Activated CD8-positive, alpha-beta memory T cell treated with anti-CD3 and anti-CD28 coated beads, Interleukin-2, amount 10 ng/mL, durations not matched to agents 7 days and 5 days (primary cell): ENCODE measurements at regions not wholly inside any gene's neighbourhood (a gene's known extent, or its start where the extent isn't known, plus 50 kb on each side); places are given as distances from the start of the nearest gene placed in this dataset.

Experiments used
- ATAC-seq: fragments of 150-1000 bp; cut with Tn5 transposase; one replicate; pipeline ENCODE4 v1.10.0; 2021; ENCODE audit warnings: moderate library complexity
- CTCF ChIA-PET: fragments of 350-600 bp; sonication (Branson Sonifier 250); formaldehyde crosslinking; loops from one replicate; lab custom pipeline; 2021; ENCODE audit warnings: antibody characterized with exemption; lab: Charles Lee
- DNase-seq: peaks from one replicate; pipeline ENCODE4 v3.0.0-alpha.2; 2020
- H3K27ac Mint-ChIP-seq: one replicate; pipeline ENCODE4 v1.8.0; 2021; ENCODE audit warnings: mild to moderate bottlenecking, mixed read lengths
- H3K27me3 Mint-ChIP-seq: one replicate; pipeline ENCODE4 v1.8.0; 2021; ENCODE audit warnings: mixed read lengths
- H3K36me3 Mint-ChIP-seq: one replicate; pipeline ENCODE4 v1.8.0; 2021; ENCODE audit warnings: mild to moderate bottlenecking, mixed read lengths
- H3K4me1 Mint-ChIP-seq: one replicate; pipeline ENCODE4 v1.8.0; 2021; ENCODE audit warnings: mixed read lengths
- H3K4me3 Mint-ChIP-seq: one replicate; pipeline ENCODE4 v1.8.0; 2021; ENCODE audit warnings: mild to moderate bottlenecking, moderate library complexity, mixed read lengths
- H3K9me3 Mint-ChIP-seq: one replicate; pipeline ENCODE4 v1.8.0; 2022; ENCODE audit warnings: low read depth, mixed read lengths

DNA sequence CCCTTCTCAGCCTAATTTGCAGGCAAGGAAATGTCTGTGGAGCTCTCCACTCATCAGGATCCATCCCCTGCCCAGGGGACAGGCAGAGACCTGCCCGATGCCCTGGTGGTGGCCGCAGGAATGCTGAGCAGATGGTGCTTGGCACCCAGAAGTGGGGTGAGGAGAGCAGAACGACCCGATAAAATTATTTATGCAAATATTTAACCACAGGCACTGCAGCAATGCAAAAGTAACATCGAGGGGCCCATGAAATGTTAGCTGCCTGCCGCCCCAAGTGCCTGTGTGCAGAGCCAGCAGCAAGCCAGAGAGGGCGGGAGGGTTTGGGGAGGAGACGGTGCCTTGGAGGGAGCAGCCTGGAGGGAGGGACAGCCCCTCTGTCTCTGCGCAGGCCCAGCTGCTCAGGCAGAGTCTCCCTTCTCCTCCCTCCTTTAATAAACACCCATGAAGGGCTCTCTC is 205.5 kb downstream of the CTTN start:
- ATAC-seq (no peak), DNase-seq (no peak)
- H3K4me1 Mint-ChIP-seq, result no peaks in the 10 kb centered on the region
- H3K9me3 Mint-ChIP-seq, result no peaks in the 10 kb centered on the region
- no peak overlapping the region for H3K27ac Mint-ChIP-seq
- no peaks in the 10 kb centered on the region for H3K36me3 Mint-ChIP-seq
- no peak overlapping the region for H3K4me3 Mint-ChIP-seq
- H3K27me3 Mint-ChIP-seq, result peaks cover 2% of the 10 kb centered on the region
- CTCF ChIA-PET, result no interaction called here

DNA sequence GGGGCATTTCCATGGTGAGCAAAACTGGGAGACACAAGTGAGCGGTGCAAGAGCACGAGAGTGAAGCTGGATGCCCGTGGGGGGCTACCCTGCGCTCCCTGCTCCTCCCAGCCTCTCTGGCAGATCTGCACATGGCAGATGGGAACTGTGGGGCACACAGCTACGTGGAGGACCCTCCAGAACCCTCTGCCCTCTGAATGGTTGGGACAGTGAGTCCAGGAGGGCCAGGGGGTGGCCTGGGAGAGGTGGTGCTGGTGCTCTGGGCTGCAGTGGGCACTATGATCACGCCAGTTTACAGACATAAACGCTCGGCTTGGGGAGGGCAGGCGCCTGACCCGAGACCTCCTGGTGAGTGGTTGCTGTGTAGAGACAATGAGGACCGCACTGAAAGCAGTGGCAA is 205.9 kb downstream of the CTTN start:
- CTCF ChIA-PET, result no interaction called here
- Mint-ChIP-seq H3K27me3 (peaks cover 2% of the 10 kb centered on the region), H3K27ac (no peak overlapping the region), H3K9me3 (no peaks in the 10 kb centered on the region), H3K4me3 (no peak overlapping the region), H3K36me3 (no peaks in the 10 kb centered on the region), H3K4me1 (no peaks in the 10 kb centered on the region)
- no peak for DNase-seq
- ATAC-seq, result no peak

DNA sequence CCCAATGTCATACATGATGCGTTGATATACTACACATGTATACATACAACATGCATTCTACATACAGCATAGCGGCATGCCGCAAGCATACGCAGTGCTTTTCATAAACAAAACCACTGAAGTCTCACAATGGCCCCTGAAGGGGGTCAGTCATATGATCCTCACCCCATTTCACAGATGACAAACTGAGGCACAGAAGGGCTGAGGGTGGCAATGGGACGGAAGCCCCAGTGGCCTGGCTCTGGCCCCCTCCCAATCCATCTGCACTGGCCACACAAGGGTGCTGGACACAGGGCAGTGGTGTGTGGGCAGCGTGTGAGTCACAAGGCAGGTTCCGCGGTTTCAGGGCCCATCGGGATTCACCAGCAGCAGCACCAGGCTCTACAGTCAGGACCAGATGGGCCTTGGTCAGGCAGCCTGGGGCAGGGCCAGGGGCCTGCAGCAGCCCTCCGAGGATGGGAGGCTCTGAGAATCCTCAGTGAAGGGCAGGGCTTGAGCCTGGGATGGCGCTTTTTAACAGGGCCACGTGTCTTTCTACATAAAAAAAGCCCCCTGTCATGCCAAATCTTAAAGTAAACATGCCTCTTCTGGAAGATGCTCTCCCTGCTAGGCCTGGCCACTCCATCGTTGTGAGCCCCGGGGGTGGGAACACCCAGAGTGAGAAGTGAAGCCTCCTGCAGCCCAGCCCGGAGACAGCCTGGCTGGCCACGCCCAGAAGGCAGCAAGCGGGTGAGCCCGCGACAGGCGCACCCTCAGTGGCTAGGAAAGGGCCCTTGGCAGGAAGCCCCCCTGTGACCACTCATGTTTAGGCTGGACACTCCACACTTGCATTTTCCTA is 206.5 kb downstream of the CTTN start:
- H3K27ac Mint-ChIP-seq, result no peak overlapping the region
- no peaks in the 10 kb centered on the region for H3K36me3 Mint-ChIP-seq
- H3K4me3 Mint-ChIP-seq, result no peak overlapping the region
- CTCF ChIA-PET, result no interaction called here
- H3K9me3 Mint-ChIP-seq, result no peaks in the 10 kb centered on the region
- ATAC-seq, result no peak
- peaks cover 2% of the 10 kb centered on the region for H3K27me3 Mint-ChIP-seq
- DNase-seq, result no peak
- H3K4me1 Mint-ChIP-seq, result no peaks in the 10 kb centered on the region

DNA sequence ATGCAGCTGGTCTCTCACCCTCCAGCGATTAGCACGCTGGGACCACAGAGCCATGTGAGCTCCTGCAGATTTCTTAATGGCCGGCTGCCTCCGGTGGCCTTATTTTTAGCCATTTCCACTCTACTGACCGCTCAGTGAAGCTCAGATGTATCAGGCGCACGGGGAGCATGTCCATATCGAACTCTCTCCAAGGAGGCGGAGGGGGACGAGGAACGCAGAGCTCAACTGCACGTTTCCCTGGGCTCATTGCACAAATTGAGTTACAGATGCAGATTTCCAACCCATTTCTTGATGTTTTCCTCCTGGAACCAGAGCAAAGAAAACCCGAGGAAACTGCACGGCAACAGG is 207.1 kb downstream of the CTTN start:
- Mint-ChIP-seq H3K9me3 (no peaks in the 10 kb centered on the region), H3K4me1 (no peaks in the 10 kb centered on the region)

DNA sequence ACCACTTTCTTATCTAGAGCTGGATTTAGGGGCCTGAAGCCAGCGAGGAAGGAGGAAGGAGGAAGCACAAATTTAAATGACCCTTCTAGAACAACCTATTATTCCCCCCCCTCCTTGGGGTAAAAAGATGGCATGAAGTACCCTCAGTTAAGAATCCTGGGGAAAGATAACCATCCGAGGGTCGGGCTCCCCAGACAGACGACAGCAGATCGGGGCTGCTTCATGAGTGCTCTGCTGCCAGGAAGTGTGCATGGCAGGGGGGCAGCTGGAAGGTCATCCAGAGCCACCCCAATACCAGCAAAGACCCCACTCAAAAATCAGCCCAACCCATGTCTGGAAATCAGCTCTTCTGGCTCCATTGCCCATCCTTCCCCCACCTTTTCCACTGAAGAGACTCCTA is 207.5 kb downstream of the CTTN start:
- H3K27me3 Mint-ChIP-seq, result peaks cover 8% of the 10 kb centered on the region
- ATAC-seq, result no peak
- H3K27ac Mint-ChIP-seq, result no peak overlapping the region
- H3K4me1 Mint-ChIP-seq, result no peaks in the 10 kb centered on the region
- H3K36me3 Mint-ChIP-seq, result no peaks in the 10 kb centered on the region
- no peak for DNase-seq
- no peak overlapping the region for H3K4me3 Mint-ChIP-seq
- no peaks in the 10 kb centered on the region for H3K9me3 Mint-ChIP-seq
- CTCF ChIA-PET, result no interaction called here

More for the DNA sequence above, 207.1 kb downstream of the CTTN start:
- CTCF ChIA-PET, result no interaction called here
- no peak overlapping the region for H3K4me3 Mint-ChIP-seq
- no peak for ATAC-seq
- no peaks in the 10 kb centered on the region for H3K36me3 Mint-ChIP-seq
- H3K27me3 Mint-ChIP-seq, result peaks cover 5% of the 10 kb centered on the region
- no peak overlapping the region for H3K27ac Mint-ChIP-seq
- no peak for DNase-seq

DNA sequence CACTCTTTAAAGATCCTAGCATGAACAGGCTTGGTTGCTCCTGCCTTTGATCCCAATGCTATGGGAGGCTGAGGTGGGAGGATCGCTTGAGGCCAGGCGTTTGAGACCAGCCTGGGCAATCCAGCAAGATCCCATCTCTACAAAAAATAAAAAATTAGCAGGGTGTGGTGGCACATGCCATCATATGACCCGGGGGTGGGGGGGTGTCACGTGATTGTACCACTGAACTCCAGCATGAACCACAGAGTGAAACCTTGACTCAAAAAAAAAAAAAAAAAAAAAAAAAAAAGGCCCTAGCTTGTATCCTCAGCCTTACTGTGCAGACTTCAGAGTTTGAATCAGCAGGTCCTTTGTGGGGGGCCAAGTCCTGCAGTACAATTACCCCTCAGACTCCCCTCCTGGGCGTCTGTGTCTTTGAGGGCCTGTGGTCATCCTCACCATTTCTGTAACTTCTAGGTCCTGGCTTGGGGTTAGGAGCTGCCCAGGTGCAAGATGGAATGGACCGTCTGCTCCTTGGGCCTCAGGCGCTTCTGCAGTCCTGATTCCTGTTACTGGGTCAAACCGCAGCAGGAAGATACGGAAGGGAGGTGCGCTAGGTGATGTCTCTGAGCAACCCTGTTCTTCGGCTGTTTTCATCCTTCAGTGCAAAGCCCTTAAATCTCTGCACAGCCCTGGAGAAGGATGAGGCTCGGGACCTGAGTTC is 208.1 kb downstream of the CTTN start:
- no peak for ATAC-seq
- DNase-seq, result no peak
- peaks cover 11% of the 10 kb centered on the region for H3K27me3 Mint-ChIP-seq
- H3K9me3 Mint-ChIP-seq, result no peaks in the 10 kb centered on the region
- H3K4me1 Mint-ChIP-seq, result no peaks in the 10 kb centered on the region
- no peak overlapping the region for H3K4me3 Mint-ChIP-seq
- H3K27ac Mint-ChIP-seq, result no peak overlapping the region
- H3K36me3 Mint-ChIP-seq, result no peaks in the 10 kb centered on the region
- CTCF ChIA-PET, result no interaction called here

DNA sequence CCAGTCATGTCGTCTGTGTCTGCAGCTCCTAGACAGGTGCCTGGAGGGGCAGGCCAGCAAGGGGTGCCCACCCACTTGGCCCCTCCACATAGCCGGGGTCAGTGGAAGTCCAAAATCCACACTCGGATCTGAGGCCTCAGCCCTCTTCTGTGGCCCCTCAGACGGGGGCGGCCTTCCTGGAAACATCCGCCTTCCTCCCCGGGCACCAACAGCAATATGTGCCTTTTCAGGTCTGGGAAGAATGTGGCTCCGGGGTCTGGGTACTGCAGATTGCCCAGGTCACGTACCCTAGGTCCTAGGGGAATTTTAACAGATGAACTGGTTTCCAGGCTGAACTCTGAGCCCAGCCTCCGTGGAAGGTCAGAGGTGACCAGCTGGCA is 208.6 kb downstream of the CTTN start:
- no peak overlapping the region for H3K27ac Mint-ChIP-seq
- H3K9me3 Mint-ChIP-seq, result no peaks in the 10 kb centered on the region
- H3K4me1 Mint-ChIP-seq, result no peaks in the 10 kb centered on the region
- no peak for ATAC-seq
- CTCF ChIA-PET, result no interaction called here
- no peaks in the 10 kb centered on the region for H3K36me3 Mint-ChIP-seq
- peaks cover 12% of the 10 kb centered on the region for H3K27me3 Mint-ChIP-seq
- DNase-seq, result no peak
- H3K4me3 Mint-ChIP-seq, result no peak overlapping the region

DNA sequence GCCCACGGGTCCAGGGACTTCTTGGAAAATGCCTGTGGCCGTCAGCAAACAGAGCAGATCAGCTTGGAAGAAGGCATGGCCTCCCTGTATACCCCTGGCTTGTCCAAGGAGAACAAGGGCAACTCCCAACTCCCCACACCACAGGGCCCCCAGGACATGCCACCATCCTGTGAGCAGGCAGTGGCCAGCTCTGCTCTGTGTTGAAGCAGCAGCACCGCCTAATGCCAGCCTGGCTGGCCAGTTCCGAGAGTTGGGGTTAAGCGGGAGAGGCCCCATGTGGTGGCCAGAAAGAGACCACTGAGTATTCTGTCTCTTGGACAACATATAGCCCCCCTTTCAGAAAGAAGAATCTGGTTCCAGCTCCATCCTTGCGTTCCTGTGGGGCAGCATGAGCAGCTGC is 209.2 kb downstream of the CTTN start:
- Mint-ChIP-seq H3K9me3 (no peaks in the 10 kb centered on the region), H3K4me1 (no peaks in the 10 kb centered on the region), H3K27me3 (peaks cover 10% of the 10 kb centered on the region), H3K36me3 (no peaks in the 10 kb centered on the region), H3K4me3 (no peak overlapping the region), H3K27ac (no peak overlapping the region)
- DNase-seq (no peak), ATAC-seq (no peak)
- CTCF ChIA-PET, result no interaction called here

DNA sequence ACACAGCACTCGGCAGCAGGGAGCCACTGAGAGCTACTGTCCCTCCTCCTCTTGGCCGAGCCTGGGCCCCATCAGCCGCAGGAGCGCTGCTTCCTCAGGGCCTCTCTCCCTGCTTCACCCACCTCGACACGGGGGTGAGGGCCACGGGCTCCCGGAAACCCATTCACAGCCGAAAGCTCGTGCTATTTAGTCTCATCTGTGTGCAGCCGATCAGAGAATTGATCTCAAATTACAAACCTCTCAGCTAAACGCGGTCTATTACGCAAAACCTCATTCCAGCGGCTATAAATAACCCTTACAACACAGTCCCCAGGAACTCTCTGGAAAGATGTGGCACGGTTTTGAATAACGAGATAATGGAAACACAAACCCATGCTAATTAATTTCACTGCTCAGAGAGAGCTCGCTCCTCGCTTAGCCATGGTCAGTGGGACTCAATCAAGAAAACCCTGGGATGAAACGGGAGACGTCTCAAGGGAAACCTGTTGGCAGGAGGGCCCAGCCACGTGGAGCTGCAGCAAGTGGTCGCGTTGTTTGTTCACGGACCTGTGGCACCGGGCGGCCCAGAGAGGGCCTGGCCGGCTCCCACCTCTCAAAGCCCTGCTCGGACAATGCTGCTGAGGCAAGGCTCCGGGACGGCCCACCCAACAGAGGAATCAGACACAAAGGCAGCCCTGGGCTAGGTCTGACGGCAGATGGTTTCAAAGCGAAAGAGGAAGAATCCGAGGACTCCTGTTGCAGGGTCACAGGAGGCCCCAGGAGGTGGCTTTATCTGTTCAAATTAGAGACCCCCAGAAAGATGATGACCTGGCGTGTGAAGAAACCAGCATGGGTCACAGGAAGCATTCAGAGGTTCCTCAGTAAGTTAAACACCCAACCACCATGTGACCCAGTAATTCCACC is 210.5 kb downstream of the CTTN start:
- Mint-ChIP-seq H3K36me3 (no peaks in the 10 kb centered on the region), H3K4me3 (no peak overlapping the region), H3K27ac (no peak overlapping the region), H3K27me3 (peaks cover 10% of the 10 kb centered on the region), H3K9me3 (no peaks in the 10 kb centered on the region), H3K4me1 (no peaks in the 10 kb centered on the region)
- DNase-seq (no peak), ATAC-seq (no peak)
- CTCF ChIA-PET, result no interaction called here

DNA sequence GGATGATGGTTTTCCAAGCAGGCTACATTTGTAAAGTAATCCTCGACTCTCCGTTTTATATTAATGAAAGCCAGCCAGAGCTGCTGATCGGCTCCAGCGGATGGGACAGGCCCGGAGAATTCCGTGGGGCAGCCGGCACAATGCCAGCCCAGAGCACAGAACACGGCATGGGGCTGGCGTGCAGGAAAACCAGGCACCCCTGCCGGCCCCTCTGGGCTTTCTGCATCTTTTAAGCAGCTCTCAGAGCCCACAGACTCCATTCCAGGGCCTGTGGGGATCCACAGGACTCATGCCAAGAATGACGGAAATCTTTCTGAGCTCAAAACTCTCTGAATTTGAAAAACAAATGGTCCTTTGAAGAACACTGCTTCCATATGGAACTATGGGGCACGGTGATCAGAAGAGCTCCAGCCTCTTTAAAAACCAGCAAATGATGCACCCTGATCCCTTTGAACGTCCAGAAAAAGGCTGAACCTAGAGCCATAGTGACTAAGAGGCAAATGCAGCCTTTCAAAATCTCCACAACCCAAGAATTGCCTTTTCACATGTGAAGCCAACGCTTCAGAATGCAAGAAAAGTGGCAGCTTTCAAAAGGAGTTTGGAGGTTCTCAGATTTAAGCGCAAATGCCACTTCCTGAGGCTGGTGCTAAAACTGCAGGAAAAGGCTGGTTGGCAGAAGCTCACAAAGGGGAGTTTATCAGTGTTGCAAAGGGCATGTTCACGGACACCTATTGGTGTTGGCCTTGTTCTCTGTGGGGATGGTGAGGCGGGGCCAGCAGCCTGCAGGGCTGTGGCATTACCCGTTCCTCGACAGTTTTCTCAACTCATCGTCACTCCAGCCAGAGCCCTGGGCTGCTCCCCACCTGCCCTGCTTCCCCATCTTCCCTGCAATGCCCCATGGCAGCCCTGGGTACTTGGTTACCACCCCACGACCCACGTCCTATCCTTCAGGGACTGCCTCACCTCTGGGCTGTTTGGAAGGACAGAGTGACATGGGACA is 212.5 kb downstream of the CTTN start:
- no peaks in the 10 kb centered on the region for H3K4me1 Mint-ChIP-seq

DNA sequence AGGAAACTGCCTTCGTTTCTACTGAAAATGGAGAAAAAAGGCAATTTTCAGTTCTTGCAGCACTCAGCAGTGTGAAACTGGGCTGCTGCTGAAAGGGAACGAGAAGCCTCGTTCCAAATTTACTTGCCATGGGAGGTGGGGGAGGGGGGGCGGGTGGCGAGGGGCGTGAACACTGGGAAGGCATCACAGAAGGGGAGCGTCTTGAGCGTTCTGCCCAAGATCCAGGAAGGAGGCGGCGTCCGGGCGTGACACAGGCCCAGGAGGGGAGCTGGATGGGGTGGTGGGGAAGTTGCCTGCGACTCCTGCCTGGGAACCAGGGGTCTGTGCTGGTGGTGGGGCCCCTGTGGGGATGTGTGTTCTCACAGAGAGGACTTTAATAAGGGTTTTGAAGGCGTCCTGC is 213.5 kb downstream of the CTTN start:
- Mint-ChIP-seq H3K4me3 (no peak overlapping the region), H3K27ac (no peak overlapping the region), H3K9me3 (no peaks in the 10 kb centered on the region), H3K36me3 (no peaks in the 10 kb centered on the region), H3K27me3 (peaks cover 10% of the 10 kb centered on the region), H3K4me1 (no peaks in the 10 kb centered on the region)
- CTCF ChIA-PET, result no interaction called here
- DNase-seq (no peak), ATAC-seq (no peak)

More for the DNA sequence above, 212.5 kb downstream of the CTTN start:
- CTCF ChIA-PET, result no interaction called here
- Mint-ChIP-seq H3K27me3 (peaks cover 10% of the 10 kb centered on the region), H3K36me3 (no peaks in the 10 kb centered on the region), H3K27ac (no peak overlapping the region), H3K9me3 (no peaks in the 10 kb centered on the region), H3K4me3 (no peak overlapping the region)
- no peak for DNase-seq
- no peak for ATAC-seq

DNA sequence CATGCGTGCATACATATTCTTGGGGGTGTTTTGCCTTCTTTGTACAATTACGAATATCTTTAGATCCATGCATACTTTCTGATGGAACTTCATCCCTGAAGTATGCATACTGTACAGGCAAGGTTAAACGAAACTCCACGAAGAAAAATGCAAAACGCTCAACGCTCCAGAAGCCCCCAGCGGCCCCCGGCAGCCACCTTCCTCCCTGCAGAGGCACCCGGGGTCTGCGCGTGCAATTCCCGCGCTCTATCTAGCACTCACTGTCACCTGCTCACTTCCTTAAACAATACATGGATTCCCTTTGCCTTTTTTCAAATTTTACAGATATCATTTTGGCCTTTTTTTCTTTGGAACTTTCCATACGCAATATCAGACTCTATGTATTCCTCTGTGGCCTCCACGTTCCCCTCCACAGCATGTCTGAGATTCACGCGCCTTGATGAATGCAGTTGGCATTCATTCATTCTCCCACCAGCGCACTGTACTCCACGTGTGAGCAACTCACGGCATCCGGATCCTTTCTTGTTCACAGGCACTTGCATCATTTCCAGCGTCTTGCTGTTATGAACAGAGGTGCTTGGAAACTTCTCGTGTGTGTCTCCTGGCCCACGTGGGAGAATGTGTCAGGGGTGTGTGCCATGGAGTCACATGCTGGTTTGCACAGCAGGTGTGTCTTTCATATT is 214.3 kb downstream of the CTTN start:
- Mint-ChIP-seq H3K36me3 (no peaks in the 10 kb centered on the region), H3K27ac (no peak overlapping the region), H3K4me3 (no peak overlapping the region), H3K27me3 (peaks cover 10% of the 10 kb centered on the region), H3K4me1 (no peaks in the 10 kb centered on the region), H3K9me3 (no peaks in the 10 kb centered on the region)
- DNase-seq (no peak), ATAC-seq (no peak)
- CTCF ChIA-PET, result no interaction called here
